GM06990 (cell line): ENCODE measurements at regions not wholly inside any gene's neighbourhood (a gene's known extent, or its start where the extent isn't known, plus 50 kb on each side); places are given as distances from the start of the nearest gene placed in this dataset.
"Not testable (repeated sequence)": the region's sequence is repeated elsewhere in the genome, so short reads cannot be mapped to it uniquely, and the experiment has no call there.

ENCODE experiments used
- DNase-seq: peaks from one replicate; pipeline ENCODE4 v3.0.0-alpha.2; 2011; ENCODE audit not compliant: insufficient read length; ENCODE audit errors: extremely low read depth
- H3K27me3 ChIP-seq: replicated peaks from 2 replicates; pipeline ENCODE4 v1.6.0; 2011; ENCODE audit warnings: low read length; ENCODE audit not compliant: control insufficient read depth, insufficient read depth
- H3K36me3 ChIP-seq: 2 replicates; pipeline ENCODE4 v1.5.1; 2011; ENCODE audit warnings: low read length; ENCODE audit not compliant: control insufficient read depth, insufficient read depth
- H3K4me3 ChIP-seq: replicated peaks from 2 replicates; pipeline ENCODE4 v1.5.1; 2011; ENCODE audit warnings: low read depth, mild to moderate bottlenecking, control low read depth, low read length
- TF ChIP-seq, protein P1 (sequence below): IDR thresholded peaks from 2 replicates; pipeline ENCODE4 v1.5.1; 2011; ENCODE audit warnings: low read length, control low read depth, mild to moderate bottlenecking, inconsistent platforms; ENCODE audit not compliant: insufficient read depth, poor library complexity, severe bottlenecking

DNA sequence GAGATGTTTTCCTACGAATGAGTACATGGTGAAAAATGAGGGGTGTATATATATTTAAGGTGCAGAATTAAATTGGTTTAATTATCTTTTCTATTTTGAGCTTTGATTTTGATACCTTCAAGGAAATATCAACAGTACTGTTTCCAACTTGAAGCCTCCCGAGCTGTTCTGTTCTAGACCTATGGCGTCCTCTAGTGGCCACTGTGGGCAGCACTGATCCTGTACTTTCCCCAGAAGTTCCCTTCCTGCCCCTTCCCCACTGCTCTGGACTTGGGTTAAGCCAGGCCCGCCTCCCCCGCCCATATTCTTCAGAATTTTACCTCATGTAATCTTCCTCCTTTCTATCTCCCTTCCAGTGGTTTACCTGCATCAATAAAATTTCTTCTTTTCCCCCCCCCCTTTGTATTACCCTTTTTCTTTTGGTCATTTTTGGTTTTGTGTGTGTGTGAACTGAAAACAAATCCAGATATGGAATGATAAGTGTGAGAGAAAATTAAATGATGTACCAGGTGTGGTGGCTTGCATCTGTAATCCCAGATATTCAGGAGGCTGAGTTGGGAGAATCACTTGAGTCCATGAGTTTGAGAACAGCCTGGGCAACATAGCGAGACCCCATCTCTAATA is 1643.5 kb downstream of the TP53TG3F start:
- DNase-seq: no peak
- no peaks in the 10 kb centered on the region for H3K36me3 ChIP-seq
- TF ChIP-seq, protein P1, sequence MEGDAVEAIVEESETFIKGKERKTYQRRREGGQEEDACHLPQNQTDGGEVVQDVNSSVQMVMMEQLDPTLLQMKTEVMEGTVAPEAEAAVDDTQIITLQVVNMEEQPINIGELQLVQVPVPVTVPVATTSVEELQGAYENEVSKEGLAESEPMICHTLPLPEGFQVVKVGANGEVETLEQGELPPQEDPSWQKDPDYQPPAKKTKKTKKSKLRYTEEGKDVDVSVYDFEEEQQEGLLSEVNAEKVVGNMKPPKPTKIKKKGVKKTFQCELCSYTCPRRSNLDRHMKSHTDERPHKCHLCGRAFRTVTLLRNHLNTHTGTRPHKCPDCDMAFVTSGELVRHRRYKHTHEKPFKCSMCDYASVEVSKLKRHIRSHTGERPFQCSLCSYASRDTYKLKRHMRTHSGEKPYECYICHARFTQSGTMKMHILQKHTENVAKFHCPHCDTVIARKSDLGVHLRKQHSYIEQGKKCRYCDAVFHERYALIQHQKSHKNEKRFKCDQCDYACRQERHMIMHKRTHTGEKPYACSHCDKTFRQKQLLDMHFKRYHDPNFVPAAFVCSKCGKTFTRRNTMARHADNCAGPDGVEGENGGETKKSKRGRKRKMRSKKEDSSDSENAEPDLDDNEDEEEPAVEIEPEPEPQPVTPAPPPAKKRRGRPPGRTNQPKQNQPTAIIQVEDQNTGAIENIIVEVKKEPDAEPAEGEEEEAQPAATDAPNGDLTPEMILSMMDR: peak; percentile 13
- no peaks in the 10 kb centered on the region for H3K27me3 ChIP-seq
- no peak overlapping the region for H3K4me3 ChIP-seq

DNA sequence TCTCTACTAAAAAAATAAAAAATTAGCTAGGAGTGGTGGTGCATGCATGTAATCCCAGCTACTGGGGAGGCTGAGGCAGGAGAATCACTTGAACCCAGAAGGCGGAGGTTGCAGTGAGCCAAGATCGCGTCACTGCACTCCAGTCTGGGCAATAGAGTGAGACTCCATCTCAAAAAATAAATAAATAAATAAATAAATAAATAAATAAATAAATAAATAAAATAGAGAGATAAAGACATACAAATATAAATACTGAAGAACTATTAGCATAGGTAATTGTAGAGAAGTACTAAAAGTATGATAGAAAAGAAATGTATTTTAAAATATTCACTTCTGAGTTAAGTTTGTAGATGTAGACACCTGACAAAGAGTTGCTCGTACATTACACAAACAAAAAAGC is 1652.4 kb downstream of the TP53TG3F start:
- not testable (repeated sequence) for H3K36me3 ChIP-seq, DNase-seq, H3K27me3 ChIP-seq, H3K4me3 ChIP-seq

DNA sequence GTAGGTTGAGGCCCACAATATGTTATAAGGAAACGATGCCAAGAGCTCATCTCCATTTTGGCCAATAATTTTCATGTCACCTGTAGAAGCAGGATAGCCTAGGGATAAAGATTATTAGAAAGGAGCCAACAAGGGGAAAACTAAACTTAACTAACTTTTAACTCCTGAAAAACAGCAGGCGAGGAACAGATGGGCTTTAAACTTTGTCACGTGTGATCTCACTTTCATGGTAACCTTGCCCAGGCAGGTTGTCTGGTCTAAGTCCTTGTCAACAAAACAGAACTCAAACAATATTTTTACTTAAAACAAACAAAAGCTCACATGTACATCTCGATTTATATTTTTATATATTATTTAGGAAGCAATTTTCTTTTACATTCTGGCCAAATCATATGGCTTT is 1672.0 kb downstream of the TP53TG3F start:
- Histone ChIP-seq H3K27me3 (no peaks in the 10 kb centered on the region), H3K36me3 (no peaks in the 10 kb centered on the region), H3K4me3 (no peak overlapping the region)
- TF ChIP-seq, protein P1: no peak
- no peak for DNase-seq

DNA sequence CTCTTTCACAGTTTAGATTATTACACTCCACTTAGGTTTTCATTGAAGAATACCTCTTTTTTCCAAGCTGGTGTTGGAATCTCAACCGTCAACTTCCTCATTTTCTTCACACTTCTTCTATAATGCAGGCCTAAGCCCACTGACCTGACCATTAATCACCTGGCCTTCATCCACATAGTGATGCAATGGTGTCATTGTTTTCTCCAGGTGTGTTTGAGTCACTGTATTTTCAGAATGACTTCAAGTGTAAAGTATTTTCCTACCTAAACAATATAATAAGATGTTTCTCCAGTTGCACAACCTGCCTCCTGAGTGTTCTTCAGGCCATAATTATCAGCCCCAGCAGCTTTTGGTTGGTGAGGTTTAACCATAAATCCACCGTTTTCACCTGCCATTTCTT is 1675.1 kb downstream of the TP53TG3F start:
- TF ChIP-seq, protein P1: no peak
- H3K36me3 ChIP-seq: no peaks in the 10 kb centered on the region
- H3K27me3 ChIP-seq: no peaks in the 10 kb centered on the region
- no peak for DNase-seq
- H3K4me3 ChIP-seq: no peak overlapping the region

DNA sequence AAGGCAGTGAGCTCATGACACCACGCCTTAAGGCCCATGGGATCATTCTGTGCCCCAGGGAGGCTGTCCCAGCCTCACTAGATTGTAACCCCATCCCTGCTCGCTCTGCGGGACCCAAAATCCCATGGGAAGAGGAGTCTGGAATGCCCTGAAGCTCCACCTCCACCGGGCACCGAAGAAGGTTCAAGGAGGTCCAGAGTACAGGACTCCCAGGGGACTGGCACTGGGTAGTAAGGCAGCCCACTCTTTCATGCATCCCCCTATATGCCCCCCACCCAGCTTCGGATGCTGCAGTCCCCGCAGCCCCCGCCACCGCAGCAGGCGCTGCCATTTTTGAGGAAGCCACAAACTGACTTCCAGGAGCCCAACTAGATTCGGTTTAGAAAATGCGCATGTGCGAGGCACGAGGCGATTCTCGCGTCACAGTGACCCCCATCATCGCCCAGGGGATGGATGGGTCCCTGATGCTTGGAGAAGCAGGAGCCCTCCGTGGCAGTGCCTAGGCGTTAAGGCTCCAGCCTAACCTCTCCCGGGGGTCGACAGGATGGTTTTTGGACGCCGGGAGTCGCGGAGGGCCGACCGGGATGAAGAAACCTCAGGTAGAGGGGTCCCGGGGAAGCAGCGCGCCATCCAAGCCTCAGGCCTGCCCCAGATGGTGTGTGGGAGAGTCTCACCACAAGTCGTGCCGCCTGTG is 1681.0 kb downstream of the TP53TG3F start:
- no peak for DNase-seq
- Histone ChIP-seq H3K36me3 (no peaks in the 10 kb centered on the region), H3K4me3 (no peak overlapping the region), H3K27me3 (no peaks in the 10 kb centered on the region)
- TF ChIP-seq, protein P1: no peak

DNA sequence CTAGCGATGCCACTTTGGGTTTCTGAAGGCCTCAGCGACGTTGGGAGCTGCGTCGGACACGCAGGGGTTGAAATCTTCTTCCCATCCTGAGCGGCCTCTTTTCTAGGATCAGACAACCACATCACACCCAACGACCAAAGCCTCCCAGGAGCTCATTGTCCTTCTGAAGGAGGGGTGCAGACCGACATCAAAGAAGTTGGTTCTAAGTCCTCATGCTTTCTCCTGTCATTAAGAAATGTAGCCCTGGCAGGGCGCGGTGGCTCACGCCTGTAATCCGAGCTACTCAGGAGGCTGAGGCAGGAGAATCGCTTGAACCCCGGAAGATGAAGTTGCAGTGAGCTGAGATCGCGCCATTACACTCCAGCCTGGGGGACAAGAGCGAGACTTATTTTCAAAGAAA is 1681.9 kb downstream of the TP53TG3F start:
- DNase-seq: no peak
- TF ChIP-seq, protein P1: no peak
- Histone ChIP-seq H3K4me3 (no peak overlapping the region), H3K36me3 (no peaks in the 10 kb centered on the region), H3K27me3 (no peaks in the 10 kb centered on the region)
